Panc1 (cell line): ENCODE measurements at regions not wholly inside any gene's neighbourhood (a gene's known extent, or its start where the extent isn't known, plus 50 kb on each side); places are given as distances from the start of the nearest gene placed in this dataset.

ENCODE experiments used
- POLR2AphosphoS5 ChIP-seq: IDR thresholded peaks from 2 replicates; pipeline ENCODE4 v1.6.1; 2012; ENCODE audit warnings: mild to moderate bottlenecking, low read depth, low read length, moderate library complexity
- SIN3A ChIP-seq: IDR thresholded peaks from 2 replicates; pipeline ENCODE4 v1.6.1; 2012; ENCODE audit warnings: low read depth, mild to moderate bottlenecking, low read length, moderate library complexity, borderline replicate concordance; ENCODE audit not compliant: insufficient read depth
- TF ChIP-seq, protein P1 (sequence below): fragments of 450-650 bp; IDR thresholded peaks from 2 replicates; pipeline ENCODE4 v1.5.1; 2017; ENCODE audit warnings: mild to moderate bottlenecking
- TF ChIP-seq, protein P2 (sequence below), 2 experiments: IDR thresholded peaks; 2 replicates each; pipeline ENCODE4 v1.6.1; 2011 to 2012; ENCODE audit warnings: low read depth in 2 of 2, control low read depth in 1 of 2, low read length in 1 of 2, mild to moderate bottlenecking in 1 of 2, moderate library complexity in 1 of 2; ENCODE audit not compliant: insufficient read depth in 1 of 2

DNA sequence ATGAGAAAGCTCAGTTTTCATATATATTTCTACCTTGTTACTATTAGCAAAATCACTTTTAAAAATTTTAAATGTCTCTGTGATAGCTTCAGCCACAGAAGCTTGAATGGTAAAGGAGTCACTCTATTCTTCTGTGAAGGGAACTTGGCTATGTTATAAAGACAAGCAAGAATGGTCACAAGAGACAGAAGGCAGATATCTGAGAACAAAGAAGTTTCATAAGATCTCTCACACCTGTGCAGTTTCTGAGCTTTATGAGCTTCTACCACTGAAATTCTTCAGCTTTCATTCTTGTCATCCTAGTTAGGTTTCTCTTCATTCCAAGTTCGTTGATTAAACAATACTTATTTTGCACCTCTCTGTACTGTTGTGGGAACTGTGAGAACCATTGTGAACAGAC, 853.4 kb downstream of the IGSF11 start:
- TF ChIP-seq, protein P1, sequence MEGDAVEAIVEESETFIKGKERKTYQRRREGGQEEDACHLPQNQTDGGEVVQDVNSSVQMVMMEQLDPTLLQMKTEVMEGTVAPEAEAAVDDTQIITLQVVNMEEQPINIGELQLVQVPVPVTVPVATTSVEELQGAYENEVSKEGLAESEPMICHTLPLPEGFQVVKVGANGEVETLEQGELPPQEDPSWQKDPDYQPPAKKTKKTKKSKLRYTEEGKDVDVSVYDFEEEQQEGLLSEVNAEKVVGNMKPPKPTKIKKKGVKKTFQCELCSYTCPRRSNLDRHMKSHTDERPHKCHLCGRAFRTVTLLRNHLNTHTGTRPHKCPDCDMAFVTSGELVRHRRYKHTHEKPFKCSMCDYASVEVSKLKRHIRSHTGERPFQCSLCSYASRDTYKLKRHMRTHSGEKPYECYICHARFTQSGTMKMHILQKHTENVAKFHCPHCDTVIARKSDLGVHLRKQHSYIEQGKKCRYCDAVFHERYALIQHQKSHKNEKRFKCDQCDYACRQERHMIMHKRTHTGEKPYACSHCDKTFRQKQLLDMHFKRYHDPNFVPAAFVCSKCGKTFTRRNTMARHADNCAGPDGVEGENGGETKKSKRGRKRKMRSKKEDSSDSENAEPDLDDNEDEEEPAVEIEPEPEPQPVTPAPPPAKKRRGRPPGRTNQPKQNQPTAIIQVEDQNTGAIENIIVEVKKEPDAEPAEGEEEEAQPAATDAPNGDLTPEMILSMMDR = no peak
- TF ChIP-seq, protein P2, sequence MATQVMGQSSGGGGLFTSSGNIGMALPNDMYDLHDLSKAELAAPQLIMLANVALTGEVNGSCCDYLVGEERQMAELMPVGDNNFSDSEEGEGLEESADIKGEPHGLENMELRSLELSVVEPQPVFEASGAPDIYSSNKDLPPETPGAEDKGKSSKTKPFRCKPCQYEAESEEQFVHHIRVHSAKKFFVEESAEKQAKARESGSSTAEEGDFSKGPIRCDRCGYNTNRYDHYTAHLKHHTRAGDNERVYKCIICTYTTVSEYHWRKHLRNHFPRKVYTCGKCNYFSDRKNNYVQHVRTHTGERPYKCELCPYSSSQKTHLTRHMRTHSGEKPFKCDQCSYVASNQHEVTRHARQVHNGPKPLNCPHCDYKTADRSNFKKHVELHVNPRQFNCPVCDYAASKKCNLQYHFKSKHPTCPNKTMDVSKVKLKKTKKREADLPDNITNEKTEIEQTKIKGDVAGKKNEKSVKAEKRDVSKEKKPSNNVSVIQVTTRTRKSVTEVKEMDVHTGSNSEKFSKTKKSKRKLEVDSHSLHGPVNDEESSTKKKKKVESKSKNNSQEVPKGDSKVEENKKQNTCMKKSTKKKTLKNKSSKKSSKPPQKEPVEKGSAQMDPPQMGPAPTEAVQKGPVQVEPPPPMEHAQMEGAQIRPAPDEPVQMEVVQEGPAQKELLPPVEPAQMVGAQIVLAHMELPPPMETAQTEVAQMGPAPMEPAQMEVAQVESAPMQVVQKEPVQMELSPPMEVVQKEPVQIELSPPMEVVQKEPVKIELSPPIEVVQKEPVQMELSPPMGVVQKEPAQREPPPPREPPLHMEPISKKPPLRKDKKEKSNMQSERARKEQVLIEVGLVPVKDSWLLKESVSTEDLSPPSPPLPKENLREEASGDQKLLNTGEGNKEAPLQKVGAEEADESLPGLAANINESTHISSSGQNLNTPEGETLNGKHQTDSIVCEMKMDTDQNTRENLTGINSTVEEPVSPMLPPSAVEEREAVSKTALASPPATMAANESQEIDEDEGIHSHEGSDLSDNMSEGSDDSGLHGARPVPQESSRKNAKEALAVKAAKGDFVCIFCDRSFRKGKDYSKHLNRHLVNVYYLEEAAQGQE (IDR thresholded peaks at IDR 0.05; ENCODE audit: insufficient read depth in 1 of 2, low read depth in 2 of 2, low read length in 1 of 2) = no peak
- no peak for TF ChIP-seq POLR2AphosphoS5
- no peak for TF ChIP-seq SIN3A
